Neuronal stem cell (in vitro differentiated cells): ENCODE measurements at regions not wholly inside any gene's neighbourhood (a gene's known extent, or its start where the extent isn't known, plus 50 kb on each side); places are given as distances from the start of the nearest gene placed in this dataset.

ENCODE experiments used
- DNase-seq: peaks from one replicate; pipeline ENCODE4 v3.0.0-alpha.2; 2013; ENCODE audit warnings: low spot score
- H2AFZ ChIP-seq: one replicate; pipeline ENCODE4 v1.6.1; 2013; ENCODE audit warnings: mild to moderate bottlenecking, low read length, inconsistent platforms
- H2AK5ac ChIP-seq: 2 replicates; pipeline ENCODE4 v1.6.1; 2013; ENCODE audit warnings: low read depth, mild to moderate bottlenecking, inconsistent platforms, low read length, moderate library complexity, mixed read lengths
- H2BK120ac ChIP-seq: 2 replicates; pipeline ENCODE4 v1.6.1; 2013; ENCODE audit warnings: low read depth, mild to moderate bottlenecking, inconsistent platforms, low read length, moderate library complexity, mixed read lengths
- H2BK12ac ChIP-seq: one replicate; pipeline ENCODE4 v1.6.1; 2013; ENCODE audit warnings: low read length, inconsistent platforms
- H2BK15ac ChIP-seq: 2 replicates; pipeline ENCODE4 v1.6.1; 2013; ENCODE audit warnings: mild to moderate bottlenecking, low read length, inconsistent platforms, mixed read lengths
- H2BK5ac ChIP-seq: one replicate; pipeline ENCODE4 v1.6.1; 2013; ENCODE audit warnings: inconsistent platforms, mild to moderate bottlenecking, low read length, moderate library complexity
- H3K14ac ChIP-seq: one replicate; pipeline ENCODE4 v1.6.1; 2013; ENCODE audit warnings: low read length, inconsistent platforms
- H3K18ac ChIP-seq: 2 replicates; pipeline ENCODE4 v1.6.1; 2013; ENCODE audit warnings: low read length, inconsistent platforms
- H3K23ac ChIP-seq: 2 replicates; pipeline ENCODE4 v1.6.1; 2013; ENCODE audit warnings: low read depth, mild to moderate bottlenecking, mixed read lengths, low read length, inconsistent platforms; ENCODE audit not compliant: poor library complexity
- H3K27ac ChIP-seq: replicated peaks from 3 replicates; pipeline ENCODE4 v1.5.1; 2013; ENCODE audit warnings: low read length, inconsistent platforms
- H3K27me3 ChIP-seq, 3 experiments: 2 replicates each; pipeline ENCODE4 v1.6.1; 2013; ENCODE audit warnings: low read length in 3 of 3, mild to moderate bottlenecking in 2 of 3, inconsistent platforms in 1 of 3, low read depth in 1 of 3, mixed read lengths in 1 of 3, moderate library complexity in 1 of 3; ENCODE audit not compliant: control insufficient read depth in 3 of 3, insufficient read depth in 3 of 3
- H3K36me3 ChIP-seq, 2 donors: replicated peaks in 1 of 2; 2 replicates each; pipeline ENCODE4 v1.6.1; 2013; ENCODE audit warnings: low read length in 2 of 2; ENCODE audit not compliant: control insufficient read depth in 2 of 2, insufficient read depth in 2 of 2
- H3K4ac ChIP-seq: 2 replicates; pipeline ENCODE4 v1.6.1; 2013; ENCODE audit warnings: inconsistent platforms, mild to moderate bottlenecking, low read length, moderate library complexity
- H3K4me1 ChIP-seq, 2 donors: 1 replicate in 1 of 2; 2 replicates in 1 of 2; pipeline ENCODE4 v1.6.1; 2013; ENCODE audit warnings: low read length in 2 of 2, low read depth in 1 of 2; ENCODE audit not compliant: control insufficient read depth in 2 of 2, insufficient read depth in 1 of 2
- H3K4me2 ChIP-seq: one replicate; pipeline ENCODE4 v1.6.1; 2013; ENCODE audit warnings: mild to moderate bottlenecking, low read length, inconsistent platforms; ENCODE audit not compliant: insufficient read depth, poor library complexity, severe bottlenecking
- H3K4me3 ChIP-seq, 2 donors: 2 replicates each; pipeline ENCODE4 v1.5.1; 2013; ENCODE audit warnings: low read length in 2 of 2, mild to moderate bottlenecking in 2 of 2, inconsistent platforms in 1 of 2, moderate library complexity in 1 of 2
- H3K79me1 ChIP-seq: one replicate; pipeline ENCODE4 v1.6.1; 2013; ENCODE audit warnings: low read depth, mild to moderate bottlenecking, inconsistent platforms, low read length, moderate library complexity
- H3K9ac ChIP-seq: one replicate; pipeline ENCODE4 v1.6.1; 2013; ENCODE audit warnings: mild to moderate bottlenecking, low read depth, low read length, inconsistent platforms; ENCODE audit not compliant: poor library complexity
- H3K9me3 ChIP-seq, 2 donors: replicated peaks in 1 of 2; 2 replicates each; pipeline versions ENCODE3 to v1.6.1; 2013; ENCODE audit warnings: low read length in 2 of 2, mild to moderate bottlenecking in 2 of 2, inconsistent platforms in 1 of 2, low read depth in 1 of 2, mixed read lengths in 1 of 2, moderate library complexity in 1 of 2; ENCODE audit not compliant: control insufficient read depth in 2 of 2, insufficient read depth in 1 of 2
- H4K8ac ChIP-seq: one replicate; pipeline ENCODE4 v1.6.1; 2013; ENCODE audit warnings: low read depth, mild to moderate bottlenecking, inconsistent platforms, low read length, moderate library complexity
- H4K91ac ChIP-seq: one replicate; pipeline ENCODE4 v1.6.1; 2013; ENCODE audit warnings: low read length, low read depth, mild to moderate bottlenecking, inconsistent platforms; ENCODE audit not compliant: poor library complexity
- WGBS, 2 donors: extraction: QIAGEN DNeasy Blood & Tissue Kit; methylation state at CpG; one replicate each; pipeline ENCODE4 v1.1.7; 2013; ENCODE audit warnings: missing lambda C conversion rate in 2 of 2, mixed read lengths in 1 of 2; ENCODE audit not compliant: insufficient read length in 2 of 2, insufficient replicate concordance in 1 of 2; ENCODE audit errors: extremely low coverage in 2 of 2; 5-methylcytosine and 5-hydroxymethylcytosine counted together

DNA sequence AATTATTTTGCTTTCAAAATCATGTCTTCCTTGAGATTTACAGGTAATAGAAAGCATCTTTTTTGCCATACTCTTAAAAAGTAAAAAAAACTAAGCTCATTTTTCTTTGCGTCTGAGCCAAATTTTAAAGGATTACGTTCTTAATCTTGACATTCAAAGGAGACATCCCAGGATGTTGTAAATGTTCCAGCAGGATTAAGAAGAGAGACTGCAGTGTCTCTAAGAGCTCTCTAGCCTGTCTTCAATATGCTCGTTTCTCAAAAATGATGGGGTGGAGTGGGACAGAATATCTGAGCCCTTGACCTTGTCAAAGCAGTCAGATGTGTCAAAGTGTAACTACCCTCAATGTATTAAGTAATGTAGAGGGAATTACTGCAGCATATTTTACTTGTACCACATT lies 363.3 kb downstream of the PCDH7 start:
- Histone ChIP-seq H4K8ac (no peak overlapping the region), H2AK5ac (no peak overlapping the region), H2AFZ (no peak overlapping the region), H2BK12ac (no peak overlapping the region), H3K23ac (no peak overlapping the region), H3K14ac (no peak overlapping the region), H3K9me3 (no peaks in the 10 kb centered on the region), H3K27me3 (no peaks in the 10 kb centered on the region), H2BK5ac (no peak overlapping the region), H2BK15ac (no peak overlapping the region), H3K9ac (no peak overlapping the region), H3K36me3 (no peaks in the 10 kb centered on the region), H3K27ac (no peak overlapping the region), H3K4ac (no peak overlapping the region), H3K79me1 (no peaks in the 10 kb centered on the region), H3K18ac (no peak overlapping the region), H3K4me3 (no peak overlapping the region), H4K91ac (no peak overlapping the region), H3K4me2 (no peak overlapping the region), H3K4me1 (peaks cover 2 to 3% of the 10 kb centered on the region in 2 donors), H2BK120ac (no peak overlapping the region)
- DNase-seq, result no peak
- WGBS, 2 donors, result no CpG with 5 or more reads among the region's 3 CpGs

DNA sequence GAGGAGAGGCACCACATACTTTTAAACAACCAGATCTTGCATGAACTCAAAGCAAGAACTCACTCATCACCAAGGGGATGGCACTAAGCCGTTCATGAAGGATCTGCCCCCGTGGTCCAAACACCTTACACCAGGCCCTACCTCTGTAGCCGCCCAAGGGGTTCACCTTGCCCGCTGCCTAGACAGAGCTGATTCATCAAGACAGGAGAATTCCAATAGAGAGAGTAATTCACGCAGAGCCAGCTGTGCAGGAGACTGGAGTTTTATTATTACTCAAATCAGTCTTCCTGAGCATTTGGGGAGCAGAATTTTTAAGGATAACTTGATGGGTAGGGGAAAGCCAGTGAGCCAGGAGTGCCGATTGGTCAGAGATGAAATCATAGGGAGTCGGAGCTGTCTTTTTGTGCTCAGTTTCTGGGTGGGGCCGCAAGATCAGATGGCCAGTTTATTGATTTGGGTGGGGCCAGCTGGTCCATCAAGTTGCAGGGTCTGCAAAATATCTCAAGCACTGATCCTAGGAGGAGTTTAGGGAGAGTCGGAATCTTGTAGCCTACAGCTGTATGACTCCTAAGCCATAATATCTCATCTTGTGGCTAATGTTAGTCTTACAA lies 364.7 kb downstream of the PCDH7 start:
- Histone ChIP-seq H2BK12ac (no peak overlapping the region), H3K4ac (no peak overlapping the region), H2BK15ac (no peak overlapping the region), H3K79me1 (no peaks in the 10 kb centered on the region), H2AFZ (peak overlapping the region; percentile 11), H3K23ac (no peak overlapping the region), H3K27me3 (no peaks in the 10 kb centered on the region), H3K18ac (peak overlapping the region; percentile 64), H3K36me3 (no peaks in the 10 kb centered on the region), H4K91ac (no peak overlapping the region), H3K14ac (no peak overlapping the region), H3K4me3 (no peak overlapping the region), H3K4me1 (peaks cover 2 to 3% of the 10 kb centered on the region in 2 donors), H3K4me2 (no peak overlapping the region), H3K27ac (no peak overlapping the region), H2BK120ac (no peak overlapping the region), H2AK5ac (no peak overlapping the region), H2BK5ac (no peak overlapping the region), H3K9ac (no peak overlapping the region), H4K8ac (no peak overlapping the region), H3K9me3 (no peaks in the 10 kb centered on the region)
- no CpG with 5 or more reads among the region's 9 CpGs for WGBS, 2 donors
- no peak for DNase-seq

DNA sequence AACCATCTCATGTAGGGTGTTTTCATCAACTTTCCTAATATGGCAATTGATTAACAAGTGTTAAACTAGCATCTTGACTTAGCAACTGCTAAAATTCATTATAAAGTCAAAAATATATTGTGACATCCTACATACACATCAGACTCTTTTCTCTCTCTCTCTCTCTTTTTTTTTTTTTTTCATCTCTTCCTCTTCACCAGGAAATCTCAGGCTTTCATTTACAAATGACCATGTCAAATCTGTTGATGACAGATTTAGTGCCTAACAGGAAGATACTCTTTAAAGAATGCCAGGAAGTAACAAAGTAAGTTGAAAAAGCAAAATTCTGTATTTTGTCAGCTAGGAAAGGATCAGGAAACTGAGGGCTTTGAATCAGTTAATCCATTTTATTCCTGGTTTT lies 365.5 kb downstream of the PCDH7 start:
- Histone ChIP-seq H3K36me3 (no peaks in the 10 kb centered on the region), H3K23ac (no peak overlapping the region), H3K18ac (no peak overlapping the region), H3K4me1 (peaks cover 2 to 3% of the 10 kb centered on the region in 2 donors), H3K9me3 (no peaks in the 10 kb centered on the region), H3K27ac (no peak overlapping the region), H2BK15ac (no peak overlapping the region), H3K4me2 (no peak overlapping the region), H3K79me1 (no peaks in the 10 kb centered on the region), H2BK5ac (no peak overlapping the region), H2AK5ac (no peak overlapping the region), H3K4ac (no peak overlapping the region), H4K8ac (no peak overlapping the region), H4K91ac (no peak overlapping the region), H3K4me3 (no peak overlapping the region), H2BK12ac (no peak overlapping the region), H3K14ac (no peak overlapping the region), H2BK120ac (no peak overlapping the region), H3K9ac (no peak overlapping the region), H3K27me3 (no peaks in the 10 kb centered on the region), H2AFZ (peak overlapping the region; percentile 11)
- DNase-seq, result no peak

DNA sequence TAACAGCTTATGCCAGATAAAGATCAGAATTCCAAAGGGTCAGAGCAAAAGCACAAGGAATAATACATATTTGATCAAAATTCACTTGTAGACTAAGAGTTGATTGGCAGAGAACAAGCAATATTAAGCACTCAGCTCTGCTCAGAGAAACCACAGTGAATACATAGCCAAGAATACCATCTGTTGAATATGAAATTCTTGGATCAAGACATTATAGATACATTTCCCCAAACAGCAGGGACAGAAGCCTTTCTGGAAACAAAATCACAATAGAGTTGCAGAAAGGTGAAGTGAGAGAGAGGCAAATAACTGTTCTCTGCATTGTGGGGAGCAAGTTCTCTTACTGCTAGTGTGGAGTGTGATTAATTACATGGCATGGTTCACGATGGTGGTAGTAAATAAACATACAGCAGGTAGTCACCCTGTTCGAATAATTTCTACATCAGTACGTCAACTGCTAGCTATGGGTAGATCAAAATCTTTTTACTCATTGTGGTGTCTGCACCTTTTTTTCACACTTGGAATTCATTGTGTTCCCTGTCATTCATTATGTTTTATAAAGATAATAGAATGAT lies 366.7 kb downstream of the PCDH7 start:
- Histone ChIP-seq H3K4me3 (no peak overlapping the region), H3K27ac (no peak overlapping the region), H3K14ac (no peak overlapping the region), H2AFZ (no peak overlapping the region), H3K79me1 (no peaks in the 10 kb centered on the region), H3K4me1 (peaks cover 2 to 3% of the 10 kb centered on the region in 2 donors), H2BK120ac (no peak overlapping the region), H3K4me2 (no peak overlapping the region), H3K23ac (no peak overlapping the region), H3K18ac (no peak overlapping the region), H4K8ac (no peak overlapping the region), H2BK12ac (no peak overlapping the region), H3K9me3 (no peaks in the 10 kb centered on the region), H3K4ac (no peak overlapping the region), H2BK15ac (no peak overlapping the region), H3K36me3 (no peaks in the 10 kb centered on the region), H3K27me3 (no peaks in the 10 kb centered on the region), H2AK5ac (no peak overlapping the region), H3K9ac (no peak overlapping the region), H4K91ac (no peak overlapping the region), H2BK5ac (no peak overlapping the region)
- DNase-seq, result no peak
- WGBS, 2 donors, result no CpG with 5 or more reads among the region's 3 CpGs
